GM23338 (cell line): ENCODE measurements at regions not wholly inside any gene's neighbourhood (a gene's known extent, or its start where the extent isn't known, plus 50 kb on each side); places are given as distances from the start of the nearest gene placed in this dataset.

Source experiments
- ATAC-seq: fragments of 200-7000 bp; cut with Tn5 transposase; 3 replicates; pipeline ENCODE4 v1.9.1; 2020
- DNase-seq: peaks from one replicate; pipeline ENCODE4 v3.0.0-alpha.2; 2015; ENCODE audit warnings: low spot score
- H2AFZ ChIP-seq: fragments of 200-600 bp; sonication (generic); 2 replicates; pipeline ENCODE4 v1.8.0; 2016; ENCODE audit warnings: antibody characterized with exemption, mild to moderate bottlenecking, moderate library complexity
- H3F3A ChIP-seq: fragments of 200-600 bp; sonication (generic); replicated peaks from 2 replicates; pipeline ENCODE4 v1.8.0; 2017; ENCODE audit warnings: antibody characterized with exemption, mixed run types, low read depth
- H3K27ac ChIP-seq: fragments of 200-600 bp; sonication (generic); 2 replicates; pipeline ENCODE4 v1.6.1; 2016; ENCODE audit warnings: low read depth
- H3K27me3 ChIP-seq: fragments of 200-600 bp; sonication (generic); 2 replicates; pipeline ENCODE4 v1.8.0; 2016; ENCODE audit warnings: mild to moderate bottlenecking, mixed run types, moderate library complexity; ENCODE audit not compliant: insufficient read depth
- H3K36me3 ChIP-seq: fragments of 200-600 bp; sonication (generic); 2 replicates; pipeline ENCODE4 v1.8.0; 2016; ENCODE audit warnings: mild to moderate bottlenecking; ENCODE audit not compliant: insufficient read depth
- H3K4me1 ChIP-seq: fragments of 200-600 bp; sonication (generic); 2 replicates; pipeline ENCODE4 v1.8.0; 2016; ENCODE audit warnings: mild to moderate bottlenecking, moderate library complexity; ENCODE audit not compliant: insufficient read depth
- H3K4me2 ChIP-seq: fragments of 200-600 bp; sonication (generic); 2 replicates; pipeline ENCODE4 v1.7.1; 2017; ENCODE audit warnings: mixed run types
- H3K4me3 ChIP-seq: fragments of 200-600 bp; sonication (generic); 2 replicates; pipeline ENCODE4 v1.6.1; 2016; ENCODE audit warnings: mixed run types
- H3K79me2 ChIP-seq: fragments of 200-600 bp; sonication (generic); replicated peaks from 2 replicates; pipeline ENCODE4 v1.8.0; 2017; ENCODE audit warnings: mild to moderate bottlenecking; ENCODE audit not compliant: insufficient read depth
- H3K9me2 ChIP-seq: fragments of 200-600 bp; sonication (generic); 2 replicates; pipeline ENCODE4 v1.8.0; 2017; ENCODE audit not compliant: insufficient read depth
- H4K20me1 ChIP-seq: fragments of 200-600 bp; sonication (generic); replicated peaks from 2 replicates; pipeline ENCODE4 v1.8.0; 2017; ENCODE audit warnings: mild to moderate bottlenecking; ENCODE audit not compliant: insufficient read depth
- H3K27ac Mint-ChIP-seq: 2 replicates; pipeline ENCODE4 v1.8.0; 2020; ENCODE audit warnings: inconsistent platforms, mild to moderate bottlenecking, moderate library complexity, mixed read lengths
- H3K27me3 Mint-ChIP-seq: 3 replicates; pipeline ENCODE4 v1.8.0; 2022; ENCODE audit warnings: low read depth, mild to moderate bottlenecking, moderate library complexity, mixed read lengths, inconsistent platforms; ENCODE audit not compliant: insufficient read depth, poor library complexity
- H3K36me3 Mint-ChIP-seq: 3 replicates; pipeline ENCODE4 v1.8.0; 2021; ENCODE audit warnings: low read depth, mild to moderate bottlenecking, inconsistent platforms, moderate library complexity, mixed read lengths
- H3K4me1 Mint-ChIP-seq: 3 replicates; pipeline ENCODE4 v1.8.0; 2020; ENCODE audit warnings: mild to moderate bottlenecking, inconsistent platforms, mixed read lengths
- H3K4me3 Mint-ChIP-seq: 3 replicates; pipeline ENCODE4 v1.8.0; 2021; ENCODE audit warnings: moderate library complexity, mild to moderate bottlenecking, inconsistent platforms, mixed read lengths
- H3K9me3 Mint-ChIP-seq: 3 replicates; pipeline ENCODE4 v1.8.0; 2020; ENCODE audit warnings: moderate library complexity, mild to moderate bottlenecking, inconsistent platforms, mixed read lengths
- CREB1 ChIP-seq: fragments of 250-450 bp; sonication (Bioruptor Pico); IDR thresholded peaks from 2 replicates; pipeline ENCODE4 v1.5.0; 2020; ENCODE audit warnings: low read depth, mild to moderate bottlenecking, moderate library complexity
- CTCF ChIP-seq, 2 experiments: fragments of 200-600 bp in 1 of 2; sonication (generic) in 1 of 2; conservative IDR thresholded peaks; 2 replicates each; pipeline versions ENCODE4 v1.5.1 to v1.6.1; 2016 to 2017; ENCODE audit warnings: antibody characterized with exemption in 2 of 2, low read depth in 2 of 2, mild to moderate bottlenecking in 2 of 2, moderate library complexity in 1 of 2
- EZH2 ChIP-seq: fragments of 200-600 bp; sonication (generic); IDR thresholded peaks from one replicate; pipeline ENCODE4 v1.8.0; 2017; ENCODE audit warnings: antibody characterized with exemption, mild to moderate bottlenecking, low read depth; ENCODE audit not compliant: unreplicated experiment
- EZH2phosphoT487 ChIP-seq: fragments of 200-600 bp; sonication (generic); IDR thresholded peaks from one replicate; pipeline ENCODE4 v1.8.1; 2018; ENCODE audit warnings: antibody characterized with exemption; ENCODE audit not compliant: unreplicated experiment
- JUNB ChIP-seq: IDR thresholded peaks from one replicate; pipeline ENCODE4 v1.6.1; 2016; ENCODE audit warnings: antibody characterized with exemption; ENCODE audit not compliant: unreplicated experiment
- NANOG ChIP-seq: IDR thresholded peaks from 2 replicates; pipeline ENCODE4 v1.6.1; 2016; ENCODE audit warnings: antibody characterized with exemption, borderline replicate concordance
- POLR2AphosphoS5 ChIP-seq: IDR thresholded peaks from 2 replicates; pipeline ENCODE4 v1.6.1; 2016; ENCODE audit warnings: antibody characterized with exemption, low read depth
- STAT1 ChIP-seq: IDR thresholded peaks from one replicate; pipeline ENCODE4 v1.6.1; 2016; ENCODE audit warnings: antibody characterized with exemption; ENCODE audit not compliant: unreplicated experiment
- ZNF114 ChIP-seq: fragments of 250-450 bp; sonication (Bioruptor Pico); IDR thresholded peaks from 2 replicates; pipeline ENCODE4 v1.5.0; 2020; ENCODE audit warnings: mild to moderate bottlenecking, moderate library complexity
- ZNF331 ChIP-seq: fragments of 250-450 bp; sonication (Bioruptor Pico); IDR thresholded peaks from 2 replicates; pipeline ENCODE4 v1.5.0; 2020; ENCODE audit warnings: low read depth, mild to moderate bottlenecking, moderate library complexity
- TF ChIP-seq, protein P1 (sequence below): fragments of 250-450 bp; sonication (Bioruptor Pico); IDR thresholded peaks from 2 replicates; pipeline ENCODE4 v1.5.0; 2020; ENCODE audit warnings: mild to moderate bottlenecking, moderate library complexity
- TF ChIP-seq, protein P2 (sequence below): IDR thresholded peaks from 2 replicates; pipeline ENCODE4 v1.6.1; 2016; ENCODE audit warnings: antibody characterized with exemption
- TF ChIP-seq, protein P3 (sequence below): IDR thresholded peaks from one replicate; pipeline ENCODE4 v1.6.1; 2018; ENCODE audit warnings: antibody characterized with exemption; ENCODE audit not compliant: unreplicated experiment

DNA sequence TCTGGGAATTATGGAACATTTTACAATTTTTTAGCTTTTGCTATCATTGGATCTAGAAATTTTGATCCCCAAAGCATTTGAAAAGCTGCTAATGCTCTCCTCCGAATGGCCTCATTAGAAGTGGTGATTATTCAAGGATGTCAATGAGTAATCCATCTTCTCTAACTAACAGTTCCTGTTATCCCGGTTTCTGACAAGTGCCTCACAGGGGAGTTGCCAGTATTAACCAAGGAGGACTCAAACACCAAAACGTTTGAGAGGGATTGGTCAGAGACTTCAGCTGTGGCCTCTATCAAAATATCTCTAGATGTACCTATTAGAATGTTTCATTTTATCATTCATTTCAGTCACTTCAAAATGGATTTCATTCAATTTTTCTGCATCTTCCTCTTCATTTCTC is 208.3 kb upstream of the ITGA1 start:
- H4K20me1 ChIP-seq: no peaks in the 10 kb centered on the region
- no peaks in the 10 kb centered on the region for H3K4me1 ChIP-seq
- H3K4me3 ChIP-seq: no peak overlapping the region
- H3K79me2 ChIP-seq: no peaks in the 10 kb centered on the region
- no peaks in the 10 kb centered on the region for H3K9me3 Mint-ChIP-seq
- no peaks in the 10 kb centered on the region for H3K36me3 Mint-ChIP-seq
- ATAC-seq: no peak
- H3F3A ChIP-seq: no peaks in the 10 kb centered on the region
- no peak for TF ChIP-seq ZNF331 (CRISPR knock-in tag)
- TF ChIP-seq, protein P1, sequence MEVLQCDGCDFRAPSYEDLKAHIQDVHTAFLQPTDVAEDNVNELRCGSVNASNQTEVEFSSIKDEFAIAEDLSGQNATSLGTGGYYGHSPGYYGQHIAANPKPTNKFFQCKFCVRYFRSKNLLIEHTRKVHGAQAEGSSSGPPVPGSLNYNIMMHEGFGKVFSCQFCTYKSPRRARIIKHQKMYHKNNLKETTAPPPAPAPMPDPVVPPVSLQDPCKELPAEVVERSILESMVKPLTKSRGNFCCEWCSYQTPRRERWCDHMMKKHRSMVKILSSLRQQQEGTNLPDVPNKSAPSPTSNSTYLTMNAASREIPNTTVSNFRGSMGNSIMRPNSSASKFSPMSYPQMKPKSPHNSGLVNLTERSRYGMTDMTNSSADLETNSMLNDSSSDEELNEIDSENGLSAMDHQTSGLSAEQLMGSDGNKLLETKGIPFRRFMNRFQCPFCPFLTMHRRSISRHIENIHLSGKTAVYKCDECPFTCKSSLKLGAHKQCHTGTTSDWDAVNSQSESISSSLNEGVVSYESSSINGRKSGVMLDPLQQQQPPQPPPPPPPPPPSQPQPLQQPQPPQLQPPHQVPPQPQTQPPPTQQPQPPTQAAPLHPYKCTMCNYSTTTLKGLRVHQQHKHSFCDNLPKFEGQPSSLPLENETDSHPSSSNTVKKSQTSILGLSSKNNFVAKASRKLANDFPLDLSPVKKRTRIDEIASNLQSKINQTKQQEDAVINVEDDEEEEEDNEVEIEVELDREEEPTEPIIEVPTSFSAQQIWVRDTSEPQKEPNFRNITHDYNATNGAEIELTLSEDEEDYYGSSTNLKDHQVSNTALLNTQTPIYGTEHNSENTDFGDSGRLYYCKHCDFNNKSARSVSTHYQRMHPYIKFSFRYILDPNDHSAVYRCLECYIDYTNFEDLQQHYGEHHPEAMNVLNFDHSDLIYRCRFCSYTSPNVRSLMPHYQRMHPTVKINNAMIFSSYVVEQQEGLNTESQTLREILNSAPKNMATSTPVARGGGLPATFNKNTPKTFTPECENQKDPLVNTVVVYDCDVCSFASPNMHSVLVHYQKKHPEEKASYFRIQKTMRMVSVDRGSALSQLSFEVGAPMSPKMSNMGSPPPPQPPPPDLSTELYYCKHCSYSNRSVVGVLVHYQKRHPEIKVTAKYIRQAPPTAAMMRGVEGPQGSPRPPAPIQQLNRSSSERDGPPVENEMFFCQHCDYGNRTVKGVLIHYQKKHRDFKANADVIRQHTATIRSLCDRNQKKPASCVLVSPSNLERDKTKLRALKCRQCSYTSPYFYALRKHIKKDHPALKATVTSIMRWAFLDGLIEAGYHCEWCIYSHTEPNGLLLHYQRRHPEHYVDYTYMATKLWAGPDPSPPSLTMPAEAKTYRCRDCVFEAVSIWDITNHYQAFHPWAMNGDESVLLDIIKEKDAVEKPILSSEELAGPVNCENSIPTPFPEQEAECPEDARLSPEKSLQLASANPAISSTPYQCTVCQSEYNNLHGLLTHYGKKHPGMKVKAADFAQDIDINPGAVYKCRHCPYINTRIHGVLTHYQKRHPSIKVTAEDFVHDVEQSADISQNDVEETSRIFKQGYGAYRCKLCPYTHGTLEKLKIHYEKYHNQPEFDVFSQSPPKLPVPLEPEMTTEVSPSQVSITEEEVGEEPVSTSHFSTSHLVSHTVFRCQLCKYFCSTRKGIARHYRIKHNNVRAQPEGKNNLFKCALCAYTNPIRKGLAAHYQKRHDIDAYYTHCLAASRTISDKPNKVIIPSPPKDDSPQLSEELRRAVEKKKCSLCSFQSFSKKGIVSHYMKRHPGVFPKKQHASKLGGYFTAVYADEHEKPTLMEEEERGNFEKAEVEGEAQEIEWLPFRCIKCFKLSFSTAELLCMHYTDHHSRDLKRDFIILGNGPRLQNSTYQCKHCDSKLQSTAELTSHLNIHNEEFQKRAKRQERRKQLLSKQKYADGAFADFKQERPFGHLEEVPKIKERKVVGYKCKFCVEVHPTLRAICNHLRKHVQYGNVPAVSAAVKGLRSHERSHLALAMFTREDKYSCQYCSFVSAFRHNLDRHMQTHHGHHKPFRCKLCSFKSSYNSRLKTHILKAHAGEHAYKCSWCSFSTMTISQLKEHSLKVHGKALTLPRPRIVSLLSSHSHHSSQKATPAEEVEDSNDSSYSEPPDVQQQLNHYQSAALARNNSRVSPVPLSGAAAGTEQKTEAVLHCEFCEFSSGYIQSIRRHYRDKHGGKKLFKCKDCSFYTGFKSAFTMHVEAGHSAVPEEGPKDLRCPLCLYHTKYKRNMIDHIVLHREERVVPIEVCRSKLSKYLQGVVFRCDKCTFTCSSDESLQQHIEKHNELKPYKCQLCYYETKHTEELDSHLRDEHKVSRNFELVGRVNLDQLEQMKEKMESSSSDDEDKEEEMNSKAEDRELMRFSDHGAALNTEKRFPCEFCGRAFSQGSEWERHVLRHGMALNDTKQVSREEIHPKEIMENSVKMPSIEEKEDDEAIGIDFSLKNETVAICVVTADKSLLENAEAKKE (CRISPR knock-in tag): no peak
- TF ChIP-seq, protein P2, sequence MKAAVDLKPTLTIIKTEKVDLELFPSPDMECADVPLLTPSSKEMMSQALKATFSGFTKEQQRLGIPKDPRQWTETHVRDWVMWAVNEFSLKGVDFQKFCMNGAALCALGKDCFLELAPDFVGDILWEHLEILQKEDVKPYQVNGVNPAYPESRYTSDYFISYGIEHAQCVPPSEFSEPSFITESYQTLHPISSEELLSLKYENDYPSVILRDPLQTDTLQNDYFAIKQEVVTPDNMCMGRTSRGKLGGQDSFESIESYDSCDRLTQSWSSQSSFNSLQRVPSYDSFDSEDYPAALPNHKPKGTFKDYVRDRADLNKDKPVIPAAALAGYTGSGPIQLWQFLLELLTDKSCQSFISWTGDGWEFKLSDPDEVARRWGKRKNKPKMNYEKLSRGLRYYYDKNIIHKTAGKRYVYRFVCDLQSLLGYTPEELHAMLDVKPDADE: no peak
- TF ChIP-seq NANOG: no peak
- TF ChIP-seq, protein P3, sequence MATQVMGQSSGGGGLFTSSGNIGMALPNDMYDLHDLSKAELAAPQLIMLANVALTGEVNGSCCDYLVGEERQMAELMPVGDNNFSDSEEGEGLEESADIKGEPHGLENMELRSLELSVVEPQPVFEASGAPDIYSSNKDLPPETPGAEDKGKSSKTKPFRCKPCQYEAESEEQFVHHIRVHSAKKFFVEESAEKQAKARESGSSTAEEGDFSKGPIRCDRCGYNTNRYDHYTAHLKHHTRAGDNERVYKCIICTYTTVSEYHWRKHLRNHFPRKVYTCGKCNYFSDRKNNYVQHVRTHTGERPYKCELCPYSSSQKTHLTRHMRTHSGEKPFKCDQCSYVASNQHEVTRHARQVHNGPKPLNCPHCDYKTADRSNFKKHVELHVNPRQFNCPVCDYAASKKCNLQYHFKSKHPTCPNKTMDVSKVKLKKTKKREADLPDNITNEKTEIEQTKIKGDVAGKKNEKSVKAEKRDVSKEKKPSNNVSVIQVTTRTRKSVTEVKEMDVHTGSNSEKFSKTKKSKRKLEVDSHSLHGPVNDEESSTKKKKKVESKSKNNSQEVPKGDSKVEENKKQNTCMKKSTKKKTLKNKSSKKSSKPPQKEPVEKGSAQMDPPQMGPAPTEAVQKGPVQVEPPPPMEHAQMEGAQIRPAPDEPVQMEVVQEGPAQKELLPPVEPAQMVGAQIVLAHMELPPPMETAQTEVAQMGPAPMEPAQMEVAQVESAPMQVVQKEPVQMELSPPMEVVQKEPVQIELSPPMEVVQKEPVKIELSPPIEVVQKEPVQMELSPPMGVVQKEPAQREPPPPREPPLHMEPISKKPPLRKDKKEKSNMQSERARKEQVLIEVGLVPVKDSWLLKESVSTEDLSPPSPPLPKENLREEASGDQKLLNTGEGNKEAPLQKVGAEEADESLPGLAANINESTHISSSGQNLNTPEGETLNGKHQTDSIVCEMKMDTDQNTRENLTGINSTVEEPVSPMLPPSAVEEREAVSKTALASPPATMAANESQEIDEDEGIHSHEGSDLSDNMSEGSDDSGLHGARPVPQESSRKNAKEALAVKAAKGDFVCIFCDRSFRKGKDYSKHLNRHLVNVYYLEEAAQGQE: no peak
- TF ChIP-seq EZH2: no peak
- no peak for TF ChIP-seq CREB1
- TF ChIP-seq STAT1: no peak
- no peak for TF ChIP-seq ZNF114 (CRISPR knock-in tag)
- no peak for TF ChIP-seq CTCF (conservative IDR thresholded peaks at IDR 0.05; ENCODE audit: low read depth in 2 of 2)
- no peak for TF ChIP-seq POLR2AphosphoS5
- no peak for TF ChIP-seq EZH2phosphoT487
- no peak for TF ChIP-seq JUNB
- no peaks in the 10 kb centered on the region; the same call in 1 of the 2 replicates for H3K9me2 ChIP-seq
- DNase-seq: no peak
- no peaks in the 10 kb centered on the region; the same call in 2 of the 3 replicates for H3K4me1 Mint-ChIP-seq
- H3K4me2 ChIP-seq: no peak overlapping the region
- H2AFZ ChIP-seq: no peak overlapping the region
- H3K27me3 Mint-ChIP-seq: no peaks in the 10 kb centered on the region
- H3K4me3 Mint-ChIP-seq: no peak overlapping the region
- no peaks in the 10 kb centered on the region for H3K36me3 ChIP-seq
- H3K27ac Mint-ChIP-seq: no peak overlapping the region
- no peak overlapping the region for H3K27ac ChIP-seq
- H3K27me3 ChIP-seq: no peaks in the 10 kb centered on the region
